ENCODE measurements at regions not wholly inside any gene's neighbourhood (a gene's known extent, or its start where the extent isn't known, plus 50 kb on each side); places are given as distances from the start of the nearest gene placed in this dataset.

- no peak for DNase-seq
These were observed 177.1 kb upstream of the ALG10B start for GRCh38 chr12:38139456-38139855.

GRCh38 chr12:38141239-38141638 is 175.3 kb upstream of the ALG10B start:
- DNase-seq: no peak

- no peak for DNase-seq
These were observed 174.7 kb upstream of the ALG10B start for GRCh38 chr12:38141861-38142260.

DNA sequence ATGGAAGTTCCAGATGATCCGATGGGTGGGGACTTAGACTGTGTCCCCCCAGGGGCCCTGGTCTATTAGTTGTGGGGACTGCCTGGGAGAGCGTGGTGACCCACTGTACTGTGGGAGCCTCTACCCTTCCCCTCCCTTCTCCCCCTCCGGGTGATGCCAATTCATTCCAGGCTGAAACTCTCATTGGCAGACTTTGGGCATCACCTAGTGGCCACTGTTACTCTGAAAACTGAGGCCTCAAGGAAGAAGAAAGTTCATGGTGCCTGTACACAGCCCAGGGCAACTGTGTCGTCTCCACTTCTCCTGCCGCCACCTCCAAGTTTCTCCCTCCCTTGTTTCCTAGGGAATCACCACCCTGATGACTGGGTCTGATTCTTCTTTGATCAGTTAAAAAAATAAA is 173.6 kb upstream of the ALG10B start:
- no peak for DNase-seq

DNA sequence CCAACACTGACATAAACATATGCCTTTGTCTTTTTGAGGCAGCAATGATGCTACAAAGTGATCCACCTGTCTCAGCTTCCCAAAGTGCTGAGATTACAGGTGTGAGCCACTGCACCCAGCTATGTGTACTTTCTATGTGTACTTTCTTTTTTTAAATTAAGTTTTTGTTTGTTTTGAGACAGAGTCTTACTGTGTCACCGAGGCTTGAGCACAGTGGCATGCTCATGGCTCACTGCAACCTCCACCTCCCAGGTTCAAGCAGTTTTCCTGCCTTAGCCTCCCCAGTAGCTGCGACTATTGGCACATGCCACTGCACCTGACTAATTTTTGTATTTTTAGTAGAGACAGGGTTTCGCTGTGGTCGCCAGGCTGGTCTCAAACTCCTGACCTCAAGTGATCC is 172.5 kb upstream of the ALG10B start:
- DNase-seq: no peak

DNA sequence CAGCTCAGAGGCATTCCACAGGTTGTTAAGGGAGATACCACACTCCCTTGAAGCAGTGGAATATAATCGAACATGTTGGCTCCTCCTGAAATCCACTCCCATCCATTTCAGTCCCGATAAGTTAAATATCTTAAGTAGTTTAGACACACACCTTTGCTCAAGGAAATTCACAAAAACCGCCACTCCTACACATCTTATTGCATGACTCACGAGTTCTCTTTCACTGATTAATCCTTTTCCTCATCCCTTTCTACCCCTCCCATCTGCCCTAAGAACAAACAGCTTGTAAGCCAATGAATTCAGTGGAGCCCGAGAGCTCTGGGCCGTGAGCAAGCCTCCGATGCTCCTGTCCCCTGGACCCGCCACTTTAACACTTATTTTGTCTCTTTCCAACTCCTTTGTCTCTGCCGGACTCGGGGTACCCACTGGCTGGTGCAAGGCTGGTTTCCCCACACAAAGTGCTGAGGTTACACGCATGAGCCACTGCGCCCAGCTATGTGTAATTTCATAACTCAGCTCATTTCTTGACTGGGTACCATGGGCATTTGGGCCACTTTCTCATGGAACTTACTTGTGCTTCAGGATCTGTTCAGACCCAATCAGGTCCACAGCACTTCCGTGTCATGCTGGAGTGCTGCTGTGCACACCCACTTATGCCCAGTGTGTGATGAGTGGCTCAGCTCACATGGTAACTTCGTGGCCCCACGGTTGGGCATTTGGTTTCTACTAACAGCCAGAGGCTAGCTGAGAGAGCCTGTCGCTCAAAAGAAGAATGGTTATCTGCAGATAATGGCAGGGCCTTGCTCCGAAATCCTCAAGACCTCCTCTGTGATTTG is 171.8 kb upstream of the ALG10B start:
- no peak for DNase-seq

DNA sequence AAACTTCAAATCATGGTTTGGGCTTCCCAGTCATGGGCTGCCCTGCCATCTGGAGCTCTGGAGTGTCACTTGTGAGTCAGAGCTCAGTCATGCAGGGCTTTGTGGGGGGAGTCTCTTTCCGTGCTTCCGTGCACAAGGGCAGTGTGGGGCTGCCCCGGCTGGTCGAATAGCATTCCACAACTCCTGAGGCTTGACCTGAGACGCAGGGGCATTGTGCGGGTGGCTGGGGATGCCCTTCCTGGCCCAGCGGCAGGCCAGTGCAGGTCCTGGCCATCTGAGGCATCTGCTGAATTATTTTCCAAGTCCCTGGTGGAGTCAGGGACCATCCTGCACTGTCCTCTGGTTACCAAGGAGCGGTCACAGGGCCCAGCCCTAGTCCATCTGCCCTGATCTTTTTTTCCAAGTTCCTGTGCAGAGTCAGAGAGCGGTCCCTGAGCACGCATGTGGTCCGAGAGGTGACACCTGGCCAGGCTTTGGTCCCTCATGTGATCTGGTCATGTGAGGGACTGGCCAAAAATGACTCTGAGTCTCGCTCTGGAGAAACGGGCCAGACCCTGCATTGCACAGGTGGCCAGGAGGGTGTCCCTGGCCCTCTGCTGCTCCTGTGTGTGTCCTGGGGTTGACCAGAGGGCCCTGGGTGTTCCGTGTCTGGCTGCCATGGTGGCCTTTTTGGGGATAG is 167.0 kb upstream of the ALG10B start:
- DNase-seq: no peak

DNA sequence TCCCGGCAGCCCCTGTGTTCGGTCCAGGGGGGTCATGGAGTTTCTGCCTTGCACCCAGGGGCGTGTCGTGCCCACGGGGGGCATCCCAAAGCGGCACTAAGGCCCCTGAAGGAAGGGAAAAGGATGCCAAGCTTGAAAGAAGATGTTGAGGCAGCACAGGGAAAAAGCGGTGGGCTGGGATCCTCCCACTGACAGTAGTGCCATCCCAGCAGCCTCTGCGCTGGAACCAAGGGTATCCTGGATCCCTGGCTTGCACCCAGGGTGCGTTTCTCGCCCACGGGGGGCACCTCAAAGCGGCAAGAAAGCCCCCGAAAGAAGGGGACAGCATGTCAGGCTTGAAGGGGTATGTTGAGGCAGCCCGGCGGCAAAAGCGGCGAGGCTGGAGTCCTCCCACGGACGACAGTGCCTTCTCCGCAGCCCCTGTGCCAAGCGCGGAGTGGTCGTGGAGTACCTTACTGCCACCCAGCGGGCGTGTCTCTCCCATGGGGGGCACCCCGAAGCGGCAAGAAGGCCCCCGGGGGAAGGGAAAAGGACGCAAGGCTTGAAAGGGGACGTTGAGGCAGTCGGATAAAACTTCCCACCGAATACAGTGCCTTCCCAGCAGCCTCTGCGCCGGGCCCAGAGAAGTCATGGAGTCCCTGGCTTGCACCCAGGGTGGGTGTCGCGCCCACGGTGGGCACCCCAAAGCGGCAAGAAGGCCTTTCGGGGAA is 164.4 kb upstream of the ALG10B start:
- no peak for DNase-seq

DNA sequence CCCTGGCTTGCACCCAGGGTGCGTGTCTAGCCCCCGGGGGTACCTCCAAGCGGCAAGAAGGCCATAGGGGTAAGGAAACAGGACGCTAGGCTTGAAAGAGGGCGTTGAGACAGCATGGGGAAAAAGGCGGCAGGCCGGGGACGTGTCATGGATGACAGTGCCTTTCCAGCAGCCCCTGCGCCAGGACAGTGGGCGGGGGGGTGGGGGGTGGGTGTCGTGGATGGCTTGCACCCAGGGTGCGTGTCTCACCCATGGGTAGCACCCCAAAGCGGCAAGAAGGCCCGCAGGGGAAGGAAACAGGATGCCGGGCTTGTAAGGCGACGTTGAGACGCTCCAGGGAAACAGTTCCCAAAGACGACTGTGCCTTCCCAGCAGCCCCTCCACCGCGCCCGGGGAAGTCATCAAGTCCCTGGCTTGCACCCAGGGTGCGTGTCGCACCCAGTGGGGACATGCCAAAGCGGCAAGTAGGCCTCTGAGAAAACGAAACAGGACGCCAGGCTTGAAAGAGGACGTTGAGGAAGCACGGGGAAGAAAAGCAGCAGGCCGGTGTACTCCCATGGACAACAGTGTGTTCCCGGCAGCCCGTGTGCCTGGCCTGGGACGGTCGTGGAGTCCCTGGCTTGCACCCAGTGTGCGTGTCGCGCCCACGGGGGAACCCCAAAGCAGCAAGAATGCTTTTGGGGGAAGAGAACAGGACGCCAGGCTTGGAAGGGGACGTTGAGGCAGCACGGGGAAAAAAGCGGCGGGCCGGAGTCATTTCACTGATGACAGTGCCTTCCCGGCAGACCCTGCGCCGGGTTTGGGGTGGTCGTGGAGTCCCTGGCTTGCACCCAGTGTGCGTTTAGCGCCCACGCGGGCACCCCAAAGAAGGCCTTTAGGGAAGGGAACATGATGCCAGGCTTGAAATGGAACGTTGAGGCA is 163.5 kb upstream of the ALG10B start:
- DNase-seq: no peak

DNA sequence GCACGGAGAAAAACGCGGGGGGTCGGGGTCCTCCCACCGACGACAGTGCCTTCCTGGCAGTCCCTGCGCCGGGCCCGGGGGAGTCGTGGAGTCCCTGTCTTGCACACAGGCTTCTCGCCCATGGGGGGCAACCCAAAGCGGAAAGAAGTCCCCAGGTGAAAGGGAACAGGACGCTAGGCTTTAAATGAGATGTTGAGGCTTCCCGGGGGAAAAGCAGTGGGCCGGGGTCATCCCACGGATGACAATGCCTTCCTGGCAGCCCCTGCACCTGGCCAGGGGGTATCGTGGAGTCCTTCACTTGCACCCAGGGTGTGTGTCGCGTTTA is 162.9 kb upstream of the ALG10B start:
- DNase-seq: no peak

DNA sequence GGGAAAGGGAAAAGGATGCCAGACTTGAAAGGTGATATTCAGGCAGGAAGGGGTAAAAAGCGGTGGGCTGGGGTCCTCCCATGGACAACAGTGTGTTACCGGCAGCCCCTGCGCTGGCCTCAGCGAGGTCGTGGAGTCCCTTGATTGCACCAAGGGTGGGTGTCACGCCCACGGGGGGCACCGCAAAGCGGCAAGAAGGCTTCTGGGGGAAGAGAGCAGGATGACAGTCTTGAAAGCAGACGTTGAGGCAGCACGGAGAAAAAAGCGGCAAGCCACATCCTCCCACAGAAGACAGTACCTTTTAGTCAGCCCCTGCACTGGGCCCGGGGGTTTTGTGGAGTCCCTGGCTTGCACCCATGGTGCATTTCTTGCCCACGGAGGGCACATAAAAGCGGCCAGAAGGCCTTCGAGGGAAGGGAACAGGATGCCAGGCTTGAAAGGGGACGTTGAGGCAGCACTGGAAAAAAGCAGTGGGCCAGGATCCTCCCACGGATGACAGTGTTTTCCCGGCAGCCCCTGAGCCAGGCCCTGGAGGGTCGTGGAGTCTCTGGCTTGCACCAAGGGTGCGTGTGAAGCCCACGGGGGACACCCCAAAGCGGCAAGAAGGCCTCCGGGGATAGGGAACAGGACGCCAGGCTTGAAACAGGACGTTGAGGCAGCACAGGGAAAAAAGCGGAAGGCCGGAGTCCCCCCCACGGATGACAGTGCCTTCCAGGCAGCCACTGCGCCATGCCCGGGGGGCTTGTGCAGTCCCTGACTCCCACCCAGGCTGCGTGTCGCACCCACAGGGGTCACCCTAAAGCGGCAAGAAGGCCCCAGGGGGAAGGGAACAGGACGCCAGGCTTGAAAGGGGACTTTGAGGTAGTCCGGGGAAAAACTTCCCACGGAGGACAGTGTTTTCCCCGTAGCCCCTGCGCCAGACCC is 162.2 kb upstream of the ALG10B start:
- no peak for DNase-seq

- no peak for DNase-seq
These were observed 161.6 kb upstream of the ALG10B start for GRCh38 chr12:38155020-38155395.

GRCh38 chr12:38155526-38156496 is 160.8 kb upstream of the ALG10B start:
- no peak for DNase-seq

- DNase-seq: no peak
These were observed 159.9 kb upstream of the ALG10B start for GRCh38 chr12:38156497-38157245.

- DNase-seq: no peak
These were observed 159.2 kb upstream of the ALG10B start for GRCh38 chr12:38157274-38157932.

- DNase-seq: no peak
These were observed 158.6 kb upstream of the ALG10B start for GRCh38 chr12:38157933-38158401.

DNA sequence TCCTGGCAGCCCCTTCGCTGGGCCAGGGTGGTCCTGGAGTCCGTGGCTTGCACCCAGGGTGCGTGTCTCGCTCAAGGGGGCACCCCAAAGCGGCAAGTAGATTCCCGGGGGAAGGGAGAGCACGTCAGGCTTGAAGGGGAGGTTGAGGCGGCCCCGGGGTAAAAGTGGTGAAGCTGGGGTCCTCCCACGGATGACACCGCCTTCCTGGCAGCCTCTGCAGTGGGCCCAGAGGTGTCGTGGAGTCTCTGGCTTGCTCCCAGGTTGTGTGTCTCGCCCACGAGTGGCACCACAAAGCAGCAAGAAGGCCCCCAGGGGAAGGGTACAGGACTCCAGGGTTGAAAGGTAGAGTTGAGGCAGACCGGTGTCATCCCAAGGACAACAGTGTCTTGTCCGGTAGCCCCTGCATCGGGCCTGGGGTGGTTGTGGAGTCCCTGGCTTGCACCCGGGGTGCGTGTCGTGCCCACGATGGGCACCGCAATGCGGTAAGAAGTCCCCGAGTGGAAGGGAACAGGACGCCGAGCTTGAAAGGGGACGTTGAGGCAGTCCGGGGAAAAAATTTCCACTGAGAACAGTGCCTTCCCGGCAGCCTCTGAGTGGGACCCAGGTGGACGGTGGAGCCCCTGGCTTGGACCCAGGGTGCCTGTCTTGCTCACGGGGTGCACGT is 158.0 kb upstream of the ALG10B start:
- no peak for DNase-seq

DNA sequence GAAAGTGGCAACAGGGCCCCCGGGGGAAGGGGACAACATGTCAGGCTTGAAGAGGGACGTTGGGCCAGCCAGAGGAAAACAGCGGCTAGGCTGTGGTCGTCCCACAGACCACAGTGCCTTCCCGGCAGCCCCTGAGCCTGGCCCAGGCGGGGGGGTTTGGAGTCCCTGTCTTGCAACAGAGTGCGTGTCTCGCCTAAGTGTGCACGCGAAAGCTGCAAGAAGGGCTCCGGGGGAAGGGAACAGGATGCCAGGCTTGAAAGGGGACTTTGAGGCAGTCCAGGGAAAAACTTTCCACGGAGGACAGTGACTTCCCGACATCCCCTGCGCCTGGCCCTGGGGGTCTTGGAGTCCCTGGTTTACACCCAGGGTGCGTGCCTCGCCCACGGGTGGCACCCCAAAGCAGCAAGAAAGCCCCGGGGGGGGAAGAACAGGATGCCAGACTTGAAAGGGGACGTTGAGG is 157.5 kb upstream of the ALG10B start:
- DNase-seq: no peak
